ENCODE measurements at regions not wholly inside any gene's neighbourhood (a gene's known extent, or its start where the extent isn't known, plus 50 kb on each side); places are given as distances from the start of the nearest gene placed in this dataset.

DNA sequence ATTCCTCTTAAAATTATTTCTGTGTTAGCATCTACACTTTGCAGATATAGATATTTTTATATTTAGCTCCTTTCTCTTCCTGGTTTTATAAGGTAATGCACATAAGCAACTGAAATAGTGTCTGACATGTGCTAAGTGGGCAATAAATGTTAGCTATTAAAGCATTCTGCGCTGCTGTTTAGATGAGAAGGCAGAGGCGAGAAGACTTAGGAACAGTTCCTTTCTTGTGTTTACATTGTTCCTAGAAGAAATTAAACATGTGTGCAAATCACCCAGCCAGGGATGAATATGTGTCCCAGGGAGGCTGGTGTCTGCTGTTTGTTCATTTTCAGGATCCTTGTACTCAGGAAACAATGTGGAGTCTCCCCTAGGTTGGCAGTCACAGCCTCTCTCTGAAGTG is 292.3 kb downstream of the PMP22 start:
- TF ChIP-seq, protein P1, sequence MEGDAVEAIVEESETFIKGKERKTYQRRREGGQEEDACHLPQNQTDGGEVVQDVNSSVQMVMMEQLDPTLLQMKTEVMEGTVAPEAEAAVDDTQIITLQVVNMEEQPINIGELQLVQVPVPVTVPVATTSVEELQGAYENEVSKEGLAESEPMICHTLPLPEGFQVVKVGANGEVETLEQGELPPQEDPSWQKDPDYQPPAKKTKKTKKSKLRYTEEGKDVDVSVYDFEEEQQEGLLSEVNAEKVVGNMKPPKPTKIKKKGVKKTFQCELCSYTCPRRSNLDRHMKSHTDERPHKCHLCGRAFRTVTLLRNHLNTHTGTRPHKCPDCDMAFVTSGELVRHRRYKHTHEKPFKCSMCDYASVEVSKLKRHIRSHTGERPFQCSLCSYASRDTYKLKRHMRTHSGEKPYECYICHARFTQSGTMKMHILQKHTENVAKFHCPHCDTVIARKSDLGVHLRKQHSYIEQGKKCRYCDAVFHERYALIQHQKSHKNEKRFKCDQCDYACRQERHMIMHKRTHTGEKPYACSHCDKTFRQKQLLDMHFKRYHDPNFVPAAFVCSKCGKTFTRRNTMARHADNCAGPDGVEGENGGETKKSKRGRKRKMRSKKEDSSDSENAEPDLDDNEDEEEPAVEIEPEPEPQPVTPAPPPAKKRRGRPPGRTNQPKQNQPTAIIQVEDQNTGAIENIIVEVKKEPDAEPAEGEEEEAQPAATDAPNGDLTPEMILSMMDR (IDR thresholded peaks at IDR 0.05; ENCODE audit: insufficient read depth, low read depth, low read length, missing control alignments): no peak
- no peak for DNase-seq (ENCODE audit: low read depth)

GRCh38 chr17:14971054-14971453 is 294.1 kb downstream of the PMP22 start:
- TF ChIP-seq, protein P1 (IDR thresholded peaks at IDR 0.05; ENCODE audit: insufficient read depth, low read depth, low read length, missing control alignments): no peak
- DNase-seq (ENCODE audit: low read depth): no peak

More for the DNA sequence above, 292.3 kb downstream of the PMP22 start:
- H3K4me3 ChIP-seq (ENCODE audit: low read length): no peak overlapping the region

DNA sequence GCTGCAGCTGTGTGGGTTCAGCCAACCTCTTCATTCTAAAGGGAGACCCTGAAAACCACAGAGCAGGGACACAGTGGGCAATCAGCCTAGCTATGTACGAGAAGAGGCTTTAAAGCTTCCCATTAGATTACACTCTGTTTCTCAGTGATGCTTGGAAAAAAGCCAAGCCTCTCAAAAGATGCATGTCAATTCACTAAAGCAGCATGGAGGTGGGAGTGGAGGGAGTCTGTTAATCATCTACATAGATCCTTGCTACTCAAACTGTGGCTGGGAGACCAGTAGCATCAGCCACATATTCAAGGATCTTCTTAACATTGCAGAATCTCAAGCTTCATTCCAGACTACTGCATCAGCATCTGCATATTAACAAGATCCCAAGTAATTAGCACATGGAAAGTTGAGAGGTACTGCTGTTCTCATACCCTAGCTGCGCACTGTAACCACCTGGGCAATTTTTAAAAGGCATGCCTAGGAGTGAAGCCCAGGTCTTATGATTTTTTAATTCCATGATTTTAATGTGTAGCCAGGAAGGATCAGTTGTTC is 305.9 kb downstream of the PMP22 start:
- DNase-seq (ENCODE audit: low read depth): no peak
- TF ChIP-seq, protein P1 (IDR thresholded peaks at IDR 0.05; ENCODE audit: insufficient read depth, low read depth, low read length, missing control alignments): no peak
- no peak overlapping the region for H3K4me3 ChIP-seq (ENCODE audit: low read length)

More at GRCh38 chr17:14971054-14971453, 294.1 kb downstream of the PMP22 start:
- no peak overlapping the region for H3K4me3 ChIP-seq (ENCODE audit: low read length)

GRCh38 chr17:14953405-14953804 is 311.7 kb downstream of the PMP22 start:
- H3K4me3 ChIP-seq (ENCODE audit: low read length): no peak overlapping the region
- TF ChIP-seq, protein P1 (IDR thresholded peaks at IDR 0.05; ENCODE audit: insufficient read depth, low read depth, low read length, missing control alignments): no peak
- DNase-seq (ENCODE audit: low read depth): no peak

- no peak overlapping the region for H3K4me3 ChIP-seq (ENCODE audit: low read length)
- TF ChIP-seq, protein P1 (IDR thresholded peaks at IDR 0.05; ENCODE audit: insufficient read depth, low read depth, low read length, missing control alignments): no peak
- DNase-seq (ENCODE audit: low read depth): no peak
These were observed 314.4 kb downstream of the PMP22 start for GRCh38 chr17:14950686-14951085.

GRCh38 chr17:14950216-14950615 is 314.9 kb downstream of the PMP22 start:
- H3K4me3 ChIP-seq (ENCODE audit: low read length): no peak overlapping the region
- DNase-seq (ENCODE audit: low read depth): no peak
- TF ChIP-seq, protein P1 (IDR thresholded peaks at IDR 0.05; ENCODE audit: insufficient read depth, low read depth, low read length, missing control alignments): no peak

GRCh38 chr17:14947671-14948070 is 317.5 kb downstream of the PMP22 start:
- no peak overlapping the region for H3K4me3 ChIP-seq (ENCODE audit: low read length)
- TF ChIP-seq, protein P1 (IDR thresholded peaks at IDR 0.05; ENCODE audit: insufficient read depth, low read depth, low read length, missing control alignments): no peak
- no peak for DNase-seq (ENCODE audit: low read depth)
